ENCODE measurements at regions not wholly inside any gene's neighbourhood (a gene's known extent, or its start where the extent isn't known, plus 50 kb on each side); places are given as distances from the start of the nearest gene placed in this dataset.

DNA sequence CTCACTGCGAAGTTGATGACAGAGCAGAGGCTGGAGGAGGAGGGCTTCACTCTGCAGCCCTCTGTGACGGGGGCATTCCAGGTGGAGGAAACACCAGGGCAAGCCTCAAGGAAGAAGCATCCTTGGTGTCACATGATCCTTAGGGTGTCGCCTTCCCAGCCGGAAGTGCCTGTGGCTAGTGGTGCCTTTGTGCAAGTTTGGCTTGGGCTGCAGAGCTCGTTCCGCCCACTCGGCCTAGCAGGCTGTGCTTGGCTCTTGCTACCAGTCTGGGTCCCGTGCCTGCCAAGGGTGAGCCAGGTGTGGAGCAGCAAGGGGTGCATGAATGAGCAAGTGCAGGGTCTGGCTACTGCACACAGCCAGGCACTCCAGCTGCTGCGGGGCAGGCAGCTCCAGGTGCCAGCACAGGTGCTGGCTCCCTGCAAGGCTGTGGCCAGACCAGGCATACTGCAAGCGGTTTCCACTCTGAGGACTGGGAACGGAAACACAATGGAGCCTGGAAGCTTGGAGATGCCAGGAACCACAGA, 325.3 kb upstream of the SMIM21 start:
- DNase-seq (ENCODE audit: low spot score): no peak
- TF ChIP-seq, protein P1, sequence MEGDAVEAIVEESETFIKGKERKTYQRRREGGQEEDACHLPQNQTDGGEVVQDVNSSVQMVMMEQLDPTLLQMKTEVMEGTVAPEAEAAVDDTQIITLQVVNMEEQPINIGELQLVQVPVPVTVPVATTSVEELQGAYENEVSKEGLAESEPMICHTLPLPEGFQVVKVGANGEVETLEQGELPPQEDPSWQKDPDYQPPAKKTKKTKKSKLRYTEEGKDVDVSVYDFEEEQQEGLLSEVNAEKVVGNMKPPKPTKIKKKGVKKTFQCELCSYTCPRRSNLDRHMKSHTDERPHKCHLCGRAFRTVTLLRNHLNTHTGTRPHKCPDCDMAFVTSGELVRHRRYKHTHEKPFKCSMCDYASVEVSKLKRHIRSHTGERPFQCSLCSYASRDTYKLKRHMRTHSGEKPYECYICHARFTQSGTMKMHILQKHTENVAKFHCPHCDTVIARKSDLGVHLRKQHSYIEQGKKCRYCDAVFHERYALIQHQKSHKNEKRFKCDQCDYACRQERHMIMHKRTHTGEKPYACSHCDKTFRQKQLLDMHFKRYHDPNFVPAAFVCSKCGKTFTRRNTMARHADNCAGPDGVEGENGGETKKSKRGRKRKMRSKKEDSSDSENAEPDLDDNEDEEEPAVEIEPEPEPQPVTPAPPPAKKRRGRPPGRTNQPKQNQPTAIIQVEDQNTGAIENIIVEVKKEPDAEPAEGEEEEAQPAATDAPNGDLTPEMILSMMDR (IDR thresholded peaks at IDR 0.05; ENCODE audit: extremely low read depth, missing control alignments): no peak

DNA sequence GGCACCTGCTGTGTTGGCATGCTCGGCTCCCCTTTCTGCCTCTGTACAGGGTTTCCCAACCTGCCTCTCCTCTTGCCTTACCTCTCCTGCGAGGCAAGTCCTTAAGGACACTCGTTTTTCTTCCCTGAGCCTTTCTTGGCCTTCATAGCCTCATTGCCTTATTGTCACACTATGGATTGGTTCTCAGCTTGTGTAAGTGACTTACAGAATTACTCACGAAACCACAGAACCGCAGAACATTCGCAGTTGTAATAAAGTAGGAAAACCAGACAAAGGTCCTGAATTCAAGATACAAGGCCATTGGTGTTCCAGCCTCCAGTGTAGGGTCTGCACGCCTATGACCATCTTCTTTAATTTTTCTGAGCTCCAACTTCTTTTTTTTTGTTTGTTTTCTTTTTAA, 317.6 kb upstream of the SMIM21 start:
- TF ChIP-seq, protein P1 (IDR thresholded peaks at IDR 0.05; ENCODE audit: extremely low read depth, missing control alignments): no peak
- no peak for DNase-seq (ENCODE audit: low spot score)

DNA sequence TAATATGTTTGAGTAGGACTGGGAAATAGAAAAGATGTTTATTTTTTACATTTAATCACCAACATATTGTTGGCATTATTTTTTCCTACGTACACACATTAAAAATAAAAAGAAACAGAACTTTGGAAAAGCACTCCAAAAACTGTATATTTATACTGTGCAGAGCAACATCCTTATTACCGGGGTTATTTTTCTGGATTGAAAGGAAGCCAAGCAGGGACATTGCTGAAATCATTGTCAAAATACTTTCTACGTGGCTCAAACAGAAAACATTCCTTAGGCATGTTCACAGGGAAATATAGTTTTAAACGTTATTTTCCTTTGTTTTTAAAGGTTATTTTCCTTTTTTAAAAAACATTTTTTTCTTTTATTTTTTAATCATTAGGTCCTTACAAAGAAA, 315.0 kb upstream of the SMIM21 start:
- no peak for DNase-seq (ENCODE audit: low spot score)
- TF ChIP-seq, protein P1 (IDR thresholded peaks at IDR 0.05; ENCODE audit: extremely low read depth, missing control alignments): no peak

DNA sequence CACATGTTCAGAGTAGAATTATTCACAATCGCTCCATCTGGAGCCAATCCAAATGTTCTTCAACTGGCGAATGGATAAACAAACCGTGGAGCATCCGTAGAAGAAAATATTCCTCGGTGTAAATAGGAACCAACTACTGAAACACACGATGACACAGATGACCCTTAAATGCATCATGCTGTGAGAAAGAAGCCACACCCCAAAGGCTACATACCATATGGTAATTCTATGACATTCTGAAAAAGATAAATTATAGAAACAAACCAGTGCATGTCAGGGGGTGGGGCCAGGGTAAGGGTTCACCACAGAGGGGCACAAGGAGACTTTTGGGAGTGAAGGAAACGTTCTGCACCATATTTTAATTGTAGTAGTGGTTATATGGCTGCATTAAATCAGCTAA, 312.2 kb upstream of the SMIM21 start:
- DNase-seq (ENCODE audit: low spot score): no peak
- TF ChIP-seq, protein P1 (IDR thresholded peaks at IDR 0.05; ENCODE audit: extremely low read depth, missing control alignments): no peak

DNA sequence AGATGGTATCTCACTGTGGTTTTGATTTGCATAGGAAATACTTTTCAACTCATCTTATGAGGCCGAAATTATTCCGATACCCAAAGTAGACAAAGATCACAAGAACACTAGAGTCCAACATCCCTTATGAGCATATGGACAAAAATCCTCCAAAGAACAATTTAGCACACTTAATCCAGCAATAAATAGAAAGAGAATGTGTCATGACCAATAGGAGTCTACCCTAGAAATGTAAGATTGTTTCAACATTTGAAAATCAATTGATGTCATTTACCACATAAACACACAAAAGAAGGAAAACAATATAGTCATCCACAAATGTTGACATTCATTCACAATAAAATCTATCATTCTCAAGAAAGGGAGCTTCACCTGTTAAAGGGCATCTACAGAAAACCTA, 307.8 kb upstream of the SMIM21 start:
- DNase-seq (ENCODE audit: low spot score): no peak
- TF ChIP-seq, protein P1 (IDR thresholded peaks at IDR 0.05; ENCODE audit: extremely low read depth, missing control alignments): no peak

DNA sequence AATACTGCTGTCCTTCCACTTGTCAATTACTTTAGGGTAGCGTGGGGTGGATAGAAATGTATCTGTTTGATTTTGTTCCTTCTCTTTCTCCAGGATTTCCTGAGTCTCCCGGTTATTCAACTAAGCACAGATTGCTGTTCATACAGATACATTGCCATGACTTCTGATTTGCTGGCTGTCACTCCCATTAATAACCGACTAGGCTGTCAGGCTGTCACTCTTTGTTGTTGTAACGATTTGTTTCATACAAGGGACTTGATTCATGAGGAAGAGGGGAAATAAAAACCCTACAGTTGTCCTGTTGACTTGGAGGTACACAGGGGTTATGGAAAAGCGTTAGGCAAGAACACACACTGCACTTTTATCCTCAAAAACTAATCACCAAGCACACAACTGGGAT, 302.7 kb upstream of the SMIM21 start:
- DNase-seq (ENCODE audit: low spot score): no peak
- TF ChIP-seq, protein P1 (IDR thresholded peaks at IDR 0.05; ENCODE audit: extremely low read depth, missing control alignments): no peak

DNA sequence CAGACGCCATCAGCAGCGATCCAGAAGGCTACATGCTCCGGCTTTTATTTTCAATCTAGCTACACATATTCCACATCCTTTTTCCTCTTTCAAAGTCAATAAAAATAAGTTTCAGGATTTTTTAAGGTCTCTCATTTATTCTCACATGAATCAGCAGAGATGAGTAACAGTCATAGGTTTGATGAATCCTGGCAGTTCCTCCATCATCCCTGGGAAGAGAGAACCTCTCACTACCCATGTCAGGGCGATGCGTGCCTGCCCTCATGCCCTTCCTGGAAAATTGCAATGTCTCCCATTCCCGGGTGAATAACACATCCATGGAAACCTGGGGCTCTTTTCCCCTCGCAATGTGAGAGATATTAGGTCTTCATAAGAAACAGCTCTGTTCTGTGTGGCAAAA, 301.1 kb upstream of the SMIM21 start:
- TF ChIP-seq, protein P1 (IDR thresholded peaks at IDR 0.05; ENCODE audit: extremely low read depth, missing control alignments): no peak
- no peak for DNase-seq (ENCODE audit: low spot score)

Data from GM20000 (cell line).